ENCODE measurements at regions not wholly inside any gene's neighbourhood (a gene's known extent, or its start where the extent isn't known, plus 50 kb on each side); places are given as distances from the start of the nearest gene placed in this dataset.

- Histone ChIP-seq H3K9me3 (no peaks in the 10 kb centered on the region), H3K27ac (no peak overlapping the region), H3K36me3 (replicated peaks in 1 of 2; ENCODE audit: insufficient read depth in 1 of 2, low read depth in 2 of 2) (no peaks in the 10 kb centered on the region), H3K4me3 (no peak overlapping the region), H3K4me1 (no peaks in the 10 kb centered on the region), H3K27me3 (no peaks in the 10 kb centered on the region)
- TF ChIP-seq CTCF (IDR thresholded peaks at IDR 0.05) (no peak), POLR2A (IDR thresholded peaks at IDR 0.05) (no peak)
- intact Hi-C loops (cut with DNase I): no loop called here
- 48 to 54% methylated on average over 5 of the region's 5 CpGs for WGBS, 2 donors
- ATAC-seq: no peak
- no peak for DNase-seq
Measured at GRCh38 chr1:235925016-235925415, 58.3 kb upstream of the LYST start.

- intact Hi-C loops (cut with DNase I): no loop called here
- no peak for DNase-seq
- H3K4me1 ChIP-seq: no peaks in the 10 kb centered on the region
- 48 to 52% methylated on average over 6 of the region's 6 CpGs for WGBS, 2 donors
- ATAC-seq: no peak
- H3K4me3 ChIP-seq: no peak overlapping the region
- H3K9me3 ChIP-seq: no peaks in the 10 kb centered on the region
- H3K27me3 ChIP-seq: no peaks in the 10 kb centered on the region
- H3K36me3 ChIP-seq (replicated peaks in 1 of 2; ENCODE audit: insufficient read depth in 1 of 2, low read depth in 2 of 2): no peaks in the 10 kb centered on the region
- no peak overlapping the region for H3K27ac ChIP-seq
- no peak for TF ChIP-seq POLR2A (IDR thresholded peaks at IDR 0.05)
- no peak for TF ChIP-seq CTCF (IDR thresholded peaks at IDR 0.05)
Measured at GRCh38 chr1:235923466-235924021, 56.8 kb upstream of the LYST start.

DNA sequence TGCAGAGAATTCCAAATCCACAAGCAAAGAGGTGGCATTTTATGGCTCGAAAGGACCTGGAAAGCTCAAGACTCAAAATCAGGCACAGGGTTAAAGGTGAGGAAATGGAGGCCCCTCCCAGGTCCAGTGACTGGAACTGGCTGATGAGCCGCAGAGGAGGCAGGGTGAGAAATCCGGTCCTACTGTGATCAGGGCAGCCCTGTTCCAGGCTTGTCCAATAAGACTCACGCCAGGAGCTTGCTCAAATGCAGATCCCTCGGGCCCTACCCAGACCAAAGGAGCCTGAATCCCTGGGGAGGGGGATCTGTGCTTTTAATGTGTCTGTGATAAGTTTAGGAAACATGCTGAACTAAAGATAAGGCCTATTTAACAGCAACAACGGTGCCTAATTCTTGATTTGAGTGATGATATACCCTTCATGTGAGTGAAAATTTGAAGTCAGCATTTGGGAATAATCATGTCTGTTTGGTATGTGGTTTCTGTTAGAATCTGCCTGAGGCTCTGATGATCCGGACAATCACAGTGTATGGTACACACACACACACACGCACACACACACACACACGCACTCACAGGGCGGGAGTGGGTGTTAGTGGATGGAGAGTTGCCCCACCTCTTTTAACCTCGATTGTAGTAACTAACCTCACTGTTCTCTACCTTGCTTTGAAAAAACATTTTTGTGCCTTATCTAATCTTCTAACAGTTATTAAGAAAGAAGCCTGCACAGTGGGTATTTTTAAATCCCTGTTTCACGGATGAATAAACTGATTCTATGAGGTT, 54.1 kb upstream of the LYST start:
- intact Hi-C loops (cut with DNase I): no loop called here
- 42 to 55% methylated on average over 10 to 12 of the region's 12 CpGs for WGBS, 2 donors
- Histone ChIP-seq H3K4me1 (no peaks in the 10 kb centered on the region), H3K27me3 (no peaks in the 10 kb centered on the region), H3K9me3 (no peaks in the 10 kb centered on the region), H3K4me3 (no peak overlapping the region), H3K27ac (no peak overlapping the region), H3K36me3 (replicated peaks in 1 of 2; ENCODE audit: insufficient read depth in 1 of 2, low read depth in 2 of 2) (no peaks in the 10 kb centered on the region)
- TF ChIP-seq CTCF (IDR thresholded peaks at IDR 0.05): no peak
- TF ChIP-seq POLR2A (IDR thresholded peaks at IDR 0.05): no peak
- DNase-seq (no peak), ATAC-seq (no peak)

DNA sequence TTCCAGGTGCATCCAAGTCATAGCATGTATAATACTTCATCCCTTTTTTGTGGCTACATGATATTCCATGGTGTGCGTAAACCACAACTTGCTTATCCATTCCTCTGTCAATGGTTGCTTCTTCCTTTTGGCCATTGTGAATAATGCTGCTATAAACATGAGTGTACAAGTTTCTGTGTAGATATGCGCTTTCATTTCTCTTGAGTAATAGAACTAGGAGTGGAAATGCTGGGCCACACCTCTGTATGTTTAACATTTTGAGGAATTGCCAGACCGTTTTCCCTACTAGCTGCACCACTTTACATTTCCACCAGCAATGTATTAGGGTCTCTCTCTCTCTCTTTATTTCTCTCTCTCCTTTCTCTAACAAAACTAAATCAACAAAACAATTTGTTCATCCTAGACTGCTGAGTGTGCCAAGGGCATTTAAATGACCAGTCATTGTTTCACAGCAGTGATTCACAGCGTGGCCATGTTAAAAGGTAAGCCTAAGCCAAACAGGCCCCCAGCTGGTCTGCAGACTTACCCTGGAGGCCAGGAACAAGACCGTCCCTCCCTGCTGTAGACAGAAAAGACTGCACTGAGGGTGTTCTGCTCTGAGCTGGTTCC, 53.2 kb upstream of the LYST start:
- Histone ChIP-seq H3K36me3 (replicated peaks in 1 of 2; ENCODE audit: insufficient read depth in 1 of 2, low read depth in 2 of 2) (no peaks in the 10 kb centered on the region), H3K4me3 (no peak overlapping the region), H3K9me3 (no peaks in the 10 kb centered on the region), H3K27me3 (no peaks in the 10 kb centered on the region), H3K4me1 (no peaks in the 10 kb centered on the region), H3K27ac (no peak overlapping the region)
- intact Hi-C loops (cut with DNase I): no loop called here
- ATAC-seq (no peak), DNase-seq (no peak)
- TF ChIP-seq POLR2A (IDR thresholded peaks at IDR 0.05): no peak
- no peak for TF ChIP-seq CTCF (IDR thresholded peaks at IDR 0.05)
- 54 to 67% methylated on average over 5 of the region's 5 CpGs for WGBS, 2 donors

Measured in body of pancreas (tissue), 4 donors.